GM21390 (cell line): ENCODE measurements at regions not wholly inside any gene's neighbourhood (a gene's known extent, or its start where the extent isn't known, plus 50 kb on each side); places are given as distances from the start of the nearest gene placed in this dataset.

Experiments
- ATAC-seq: cut with Tn5 transposase; IDR thresholded peaks from one replicate; pipeline ENCODE4 v1.9.1; 2021; ENCODE audit not compliant: unreplicated experiment

GRCh38 chr9:85263288-85263687 is 478.5 kb downstream of the AGTPBP1 start:
- ATAC-seq = no peak

- no peak for ATAC-seq
Measured at GRCh38 chr9:85262333-85262732, 479.4 kb downstream of the AGTPBP1 start.

GRCh38 chr9:85260275-85260845 is 481.4 kb downstream of the AGTPBP1 start:
- ATAC-seq = no peak

- no peak for ATAC-seq
Measured at GRCh38 chr9:85258823-85259370, 482.9 kb downstream of the AGTPBP1 start.

GRCh38 chr9:85258236-85258635 is 483.5 kb downstream of the AGTPBP1 start:
- ATAC-seq = no peak

GRCh38 chr9:85249313-85249621 is 492.5 kb downstream of the AGTPBP1 start:
- no peak for ATAC-seq

- no peak for ATAC-seq
Measured at GRCh38 chr9:85248514-85249312, 493.0 kb downstream of the AGTPBP1 start.

- no peak for ATAC-seq
Measured at GRCh38 chr9:85246541-85246940, 495.2 kb downstream of the AGTPBP1 start.

- ATAC-seq = no peak
Measured at GRCh38 chr9:85244856-85245255, 496.9 kb downstream of the AGTPBP1 start.

- ATAC-seq = no peak
Measured at GRCh38 chr9:85243977-85244376, 497.8 kb downstream of the AGTPBP1 start.

- ATAC-seq = no peak
Measured at GRCh38 chr9:85237478-85237877, 504.3 kb downstream of the AGTPBP1 start.

- no peak for ATAC-seq
Measured at GRCh38 chr9:85230081-85230480, 511.7 kb downstream of the AGTPBP1 start.

GRCh38 chr9:85228111-85228855 is 513.5 kb downstream of the AGTPBP1 start:
- ATAC-seq = no peak

- no peak for ATAC-seq
Measured at GRCh38 chr9:85225180-85225579, 516.6 kb downstream of the AGTPBP1 start.

- ATAC-seq = no peak
Measured at GRCh38 chr9:85224729-85225128, 517.0 kb downstream of the AGTPBP1 start.

- no peak for ATAC-seq
Measured at GRCh38 chr9:85224301-85224700, 517.5 kb downstream of the AGTPBP1 start.

GRCh38 chr9:85223506-85224125 is 518.1 kb downstream of the AGTPBP1 start:
- no peak for ATAC-seq

- no peak for ATAC-seq
Measured at GRCh38 chr9:85216601-85217000, 525.2 kb downstream of the AGTPBP1 start.

- no peak for ATAC-seq
Measured at GRCh38 chr9:85215961-85216360, 525.8 kb downstream of the AGTPBP1 start.

- no peak for ATAC-seq
Measured at GRCh38 chr9:85215416-85215815, 526.3 kb downstream of the AGTPBP1 start.
